ENCODE measurements at regions not wholly inside any gene's neighbourhood (a gene's known extent, or its start where the extent isn't known, plus 50 kb on each side); places are given as distances from the start of the nearest gene placed in this dataset.

GRCh38 chr20:48203252-48203651 lies 418.0 kb upstream of the SULF2 start:
- TF ChIP-seq CTCF (IDR thresholded peaks at IDR 0.05) (no peak), POLR2A (IDR thresholded peaks at IDR 0.05) (no peak)
